GM19463 (cell line): ENCODE measurements at regions not wholly inside any gene's neighbourhood (a gene's known extent, or its start where the extent isn't known, plus 50 kb on each side); places are given as distances from the start of the nearest gene placed in this dataset.
A peak's percentile ranks its signal among the peaks of the same experiment; 100 is the strongest.

Source experiments
- ATAC-seq: cut with Tn5 transposase; IDR thresholded peaks from one replicate; pipeline ENCODE4 v1.9.1; 2021; ENCODE audit warnings: mild to moderate bottlenecking, moderate library complexity; ENCODE audit not compliant: unreplicated experiment

- ATAC-seq: peak; percentile 53
Observed at GRCh38 chr14:101705733-101706508, 55.6 kb upstream of the PPP2R5C start.

GRCh38 chr14:101706509-101707067 lies 54.9 kb upstream of the PPP2R5C start:
- no peak for ATAC-seq

GRCh38 chr14:101707068-101707842 lies 54.3 kb upstream of the PPP2R5C start:
- ATAC-seq: no peak

GRCh38 chr14:101707863-101708620 lies 53.5 kb upstream of the PPP2R5C start:
- ATAC-seq: no peak

- no peak for ATAC-seq
Observed at GRCh38 chr14:101708853-101709532, 52.5 kb upstream of the PPP2R5C start.

GRCh38 chr14:101709533-101709881 lies 52.0 kb upstream of the PPP2R5C start:
- ATAC-seq: no peak

GRCh38 chr14:101709962-101710931 lies 51.3 kb upstream of the PPP2R5C start:
- ATAC-seq: no peak

GRCh38 chr14:101711041-101711856 lies 50.3 kb upstream of the PPP2R5C start:
- ATAC-seq: no peak
